ENCODE measurements at regions not wholly inside any gene's neighbourhood (a gene's known extent, or its start where the extent isn't known, plus 50 kb on each side); places are given as distances from the start of the nearest gene placed in this dataset.

DNA sequence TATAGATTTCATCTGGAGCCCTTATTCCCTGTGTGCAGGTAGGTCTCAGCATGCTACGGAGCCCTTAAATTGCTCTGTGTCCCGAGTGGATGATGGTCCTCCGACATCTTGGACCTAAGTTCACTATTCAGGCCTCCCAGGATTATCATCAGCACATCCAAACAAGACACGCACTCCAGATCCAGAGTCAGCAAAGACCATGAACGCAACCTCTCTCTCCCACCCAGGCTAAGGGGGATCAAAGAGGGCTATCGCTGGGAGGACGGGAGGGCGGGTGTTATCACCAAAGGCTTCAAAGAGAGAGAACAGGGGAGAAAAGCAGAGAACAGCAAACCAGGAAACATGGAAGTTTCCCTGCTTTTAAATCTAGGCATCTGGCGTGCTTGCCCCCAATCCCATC lies 659.4 kb downstream of the TBC1D22A start:
- no peak for TF ChIP-seq ZNF514 (tag by site-specific recombination; IDR thresholded peaks at IDR 0.05)
- no peak for TF ChIP-seq ZNF776 (tag by site-specific recombination; IDR thresholded peaks at IDR 0.05; ENCODE audit: borderline replicate concordance)
- TF ChIP-seq ZNF23 (tag by site-specific recombination; IDR thresholded peaks at IDR 0.05; ENCODE audit: borderline replicate concordance) = no peak
- TF ChIP-seq, protein P1, sequence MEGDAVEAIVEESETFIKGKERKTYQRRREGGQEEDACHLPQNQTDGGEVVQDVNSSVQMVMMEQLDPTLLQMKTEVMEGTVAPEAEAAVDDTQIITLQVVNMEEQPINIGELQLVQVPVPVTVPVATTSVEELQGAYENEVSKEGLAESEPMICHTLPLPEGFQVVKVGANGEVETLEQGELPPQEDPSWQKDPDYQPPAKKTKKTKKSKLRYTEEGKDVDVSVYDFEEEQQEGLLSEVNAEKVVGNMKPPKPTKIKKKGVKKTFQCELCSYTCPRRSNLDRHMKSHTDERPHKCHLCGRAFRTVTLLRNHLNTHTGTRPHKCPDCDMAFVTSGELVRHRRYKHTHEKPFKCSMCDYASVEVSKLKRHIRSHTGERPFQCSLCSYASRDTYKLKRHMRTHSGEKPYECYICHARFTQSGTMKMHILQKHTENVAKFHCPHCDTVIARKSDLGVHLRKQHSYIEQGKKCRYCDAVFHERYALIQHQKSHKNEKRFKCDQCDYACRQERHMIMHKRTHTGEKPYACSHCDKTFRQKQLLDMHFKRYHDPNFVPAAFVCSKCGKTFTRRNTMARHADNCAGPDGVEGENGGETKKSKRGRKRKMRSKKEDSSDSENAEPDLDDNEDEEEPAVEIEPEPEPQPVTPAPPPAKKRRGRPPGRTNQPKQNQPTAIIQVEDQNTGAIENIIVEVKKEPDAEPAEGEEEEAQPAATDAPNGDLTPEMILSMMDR (tag by site-specific recombination; IDR thresholded peaks at IDR 0.05) = no peak
- no peak for TF ChIP-seq ZFP37 (tag by site-specific recombination; IDR thresholded peaks at IDR 0.05)
- TF ChIP-seq ZNF214 (tag by site-specific recombination; IDR thresholded peaks at IDR 0.05; ENCODE audit: borderline replicate concordance) = no peak
- TF ChIP-seq MZF1 (tag by site-specific recombination; IDR thresholded peaks at IDR 0.05; ENCODE audit: borderline replicate concordance) = no peak
- no peak for TF ChIP-seq ZNF169 (tag by site-specific recombination; IDR thresholded peaks at IDR 0.05)
- TF ChIP-seq ZNF48 (tag by site-specific recombination; IDR thresholded peaks at IDR 0.05) = no peak
- no peak for TF ChIP-seq KLF16 (tag by site-specific recombination; IDR thresholded peaks at IDR 0.05)
- TF ChIP-seq, protein P2, sequence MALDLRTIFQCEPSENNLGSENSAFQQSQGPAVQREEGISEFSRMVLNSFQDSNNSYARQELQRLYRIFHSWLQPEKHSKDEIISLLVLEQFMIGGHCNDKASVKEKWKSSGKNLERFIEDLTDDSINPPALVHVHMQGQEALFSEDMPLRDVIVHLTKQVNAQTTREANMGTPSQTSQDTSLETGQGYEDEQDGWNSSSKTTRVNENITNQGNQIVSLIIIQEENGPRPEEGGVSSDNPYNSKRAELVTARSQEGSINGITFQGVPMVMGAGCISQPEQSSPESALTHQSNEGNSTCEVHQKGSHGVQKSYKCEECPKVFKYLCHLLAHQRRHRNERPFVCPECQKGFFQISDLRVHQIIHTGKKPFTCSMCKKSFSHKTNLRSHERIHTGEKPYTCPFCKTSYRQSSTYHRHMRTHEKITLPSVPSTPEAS (tag by site-specific recombination; IDR thresholded peaks at IDR 0.05) = no peak
- no peak for TF ChIP-seq OVOL3 (tag by site-specific recombination; IDR thresholded peaks at IDR 0.05)
- TF ChIP-seq ZBTB1 (tag by site-specific recombination; IDR thresholded peaks at IDR 0.05) = no peak
- TF ChIP-seq ZSCAN30 (tag by site-specific recombination; IDR thresholded peaks at IDR 0.05) = no peak
